ENCODE measurements at regions not wholly inside any gene's neighbourhood (a gene's known extent, or its start where the extent isn't known, plus 50 kb on each side); places are given as distances from the start of the nearest gene placed in this dataset.

DNA sequence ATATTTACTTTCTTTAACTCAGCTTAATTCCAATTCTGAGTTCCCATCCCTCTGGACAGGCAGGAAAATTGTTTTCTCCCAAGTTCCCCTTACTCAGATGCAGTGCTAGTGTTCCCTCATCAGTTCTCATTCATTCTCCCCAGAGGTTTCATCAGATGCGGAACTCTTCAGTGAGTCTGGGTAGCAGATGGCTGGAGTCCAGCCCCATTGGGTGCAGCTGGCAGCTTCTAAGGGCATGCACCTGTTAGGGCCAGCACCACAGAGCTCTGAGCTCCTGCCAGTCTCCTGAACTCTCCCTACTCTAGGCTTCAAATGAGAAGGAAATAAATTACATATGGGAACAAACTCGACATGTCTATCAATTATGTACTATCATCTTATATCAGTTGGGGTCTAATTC lies 76.6 kb downstream of the SOD2 start:
- TF ChIP-seq POLR2A (IDR thresholded peaks at IDR 0.05; ENCODE audit: low read depth, low read length) (no peak), TAF1 (IDR thresholded peaks at IDR 0.05; ENCODE audit: borderline replicate concordance, low read depth, low read length) (no peak), POLR2AphosphoS5 (IDR thresholded peaks at IDR 0.05; ENCODE audit: low read depth, low read length) (no peak)
